Caco-2 (cell line): ENCODE measurements at regions not wholly inside any gene's neighbourhood (a gene's known extent, or its start where the extent isn't known, plus 50 kb on each side); places are given as distances from the start of the nearest gene placed in this dataset.

ENCODE experiments used
- BruUV-seq: library from RNA; stranded (reverse); fragments of 400-500 nt; replicated peaks from 2 replicates; lab custom pipeline; 2021; lab: Mats Ljungman, UMichigan
- CTCF ChIA-PET: fragments of 300-600 bp; sonication (Branson Sonifier 250); formaldehyde crosslinking; loops from one replicate; lab custom pipeline; 2022; ENCODE audit warnings: antibody characterized with exemption; lab: Charles Lee
- POLR2A ChIA-PET: fragments of 300-600 bp; sonication (Branson Sonifier 250); formaldehyde crosslinking; loops from one replicate; lab custom pipeline; 2022; ENCODE audit warnings: antibody characterized with exemption; lab: Charles Lee
- DNase-seq, 2 experiments: peaks; one replicate each; pipeline versions ENCODE4 v3.0.0 to v3.0.0-alpha.2; 2020 to 2022
- H3K27me3 ChIP-seq: replicated peaks from 2 replicates; pipeline ENCODE4 v1.6.0; 2011; ENCODE audit warnings: low read length; ENCODE audit not compliant: control insufficient read depth, insufficient read depth
- H3K36me3 ChIP-seq: 2 replicates; pipeline ENCODE4 v1.5.1; 2011; ENCODE audit warnings: low read length; ENCODE audit not compliant: control insufficient read depth, insufficient read depth
- H3K4me1 ChIP-seq: fragments of 250-450 bp; sonication (Bioruptor Pico); 2 replicates; pipeline ENCODE4 v1.5.1; 2020; ENCODE audit warnings: mild to moderate bottlenecking
- H3K4me3 ChIP-seq: 2 replicates; pipeline ENCODE4 v1.5.1; 2011; ENCODE audit warnings: low read depth, mild to moderate bottlenecking, control low read depth, low read length
- H3K9me3 ChIP-seq: fragments of 250-450 bp; sonication (Bioruptor Pico); 2 replicates; pipeline ENCODE4 v1.5.1; 2020; ENCODE audit warnings: mild to moderate bottlenecking, moderate library complexity
- H3K27ac Mint-ChIP-seq: one replicate; pipeline ENCODE4 v1.8.0; 2022; ENCODE audit warnings: mixed read lengths; ENCODE audit not compliant: unreplicated experiment
- H3K27me3 Mint-ChIP-seq: one replicate; pipeline ENCODE4 v1.8.0; 2022; ENCODE audit warnings: mixed read lengths; ENCODE audit not compliant: insufficient read depth, unreplicated experiment
- H3K36me3 Mint-ChIP-seq: one replicate; pipeline ENCODE4 v1.8.0; 2022; ENCODE audit warnings: mild to moderate bottlenecking, mixed read lengths; ENCODE audit not compliant: insufficient read depth, unreplicated experiment
- H3K4me1 Mint-ChIP-seq: one replicate; pipeline ENCODE4 v1.8.0; 2022; ENCODE audit warnings: low read depth, mixed read lengths; ENCODE audit not compliant: unreplicated experiment
- H3K4me3 Mint-ChIP-seq: one replicate; pipeline ENCODE4 v1.8.0; 2022; ENCODE audit warnings: mild to moderate bottlenecking, moderate library complexity, mixed read lengths; ENCODE audit not compliant: unreplicated experiment
- H3K9me3 Mint-ChIP-seq: one replicate; pipeline ENCODE4 v1.8.0; 2022; ENCODE audit warnings: mixed read lengths; ENCODE audit not compliant: unreplicated experiment
- CTCF ChIP-seq, 2 experiments: fragments of 200-600 bp in 1 of 2; IDR thresholded peaks; 1 replicate in 1 of 2; 2 replicates in 1 of 2; pipeline versions ENCODE4 v1.5.1 to v1.8.0; 2011 to 2022; ENCODE audit warnings: antibody characterized with exemption in 1 of 2, control low read depth in 1 of 2, inconsistent platforms in 1 of 2, low read depth in 1 of 2, low read length in 1 of 2, mild to moderate bottlenecking in 1 of 2, moderate library complexity in 1 of 2; ENCODE audit not compliant: insufficient read depth in 1 of 2, severe bottlenecking in 1 of 2, unreplicated experiment in 1 of 2
- intact Hi-C: fragments of 100-400 bp; cut with micrococcal nuclease; formaldehyde crosslinking; loops from one replicate; pipeline ENCODE4 v1.10.0; 2022; ENCODE audit not compliant: unreplicated experiment

GRCh38 chr13:44755872-44756271 is 179.7 kb upstream of the TSC22D1 start:
- TF ChIP-seq CTCF (IDR thresholded peaks at IDR 0.05; ENCODE audit: insufficient read depth in 1 of 2, low read depth in 1 of 2, low read length in 1 of 2, severe bottlenecking in 1 of 2, unreplicated experiment in 1 of 2), result no peak
- H3K27me3 Mint-ChIP-seq, result no peaks in the 10 kb centered on the region
- Histone ChIP-seq H3K36me3 (no peaks in the 10 kb centered on the region), H3K9me3 (no peaks in the 10 kb centered on the region), H3K27me3 (no peaks in the 10 kb centered on the region), H3K4me1 (peaks cover 49% of the 10 kb centered on the region), H3K4me3 (no peak overlapping the region)
- intact Hi-C loops, result loop anchor here (1.0 kb wide), 1 partner anchor 9 kb away; no protein-coding TSS in a partner anchor
- H3K36me3 Mint-ChIP-seq, result no peaks in the 10 kb centered on the region
- DNase-seq, result no peak
- H3K27ac Mint-ChIP-seq, result no peak overlapping the region
- H3K4me3 Mint-ChIP-seq, result peak overlapping the region; percentile 44
- POLR2A ChIA-PET, result no interaction called here
- CTCF ChIA-PET, result no interaction called here
- H3K4me1 Mint-ChIP-seq, result peaks cover 35% of the 10 kb centered on the region
- no TSS peak for BruUV-seq
- H3K9me3 Mint-ChIP-seq, result no peaks in the 10 kb centered on the region

GRCh38 chr13:44752164-44752563 is 176.0 kb upstream of the TSC22D1 start:
- H3K36me3 ChIP-seq, result no peaks in the 10 kb centered on the region
- POLR2A ChIA-PET, result no interaction called here
- H3K9me3 ChIP-seq, result no peaks in the 10 kb centered on the region
- TF ChIP-seq CTCF (IDR thresholded peaks at IDR 0.05; ENCODE audit: insufficient read depth in 1 of 2, low read depth in 1 of 2, low read length in 1 of 2, severe bottlenecking in 1 of 2, unreplicated experiment in 1 of 2), result no peak
- BruUV-seq, result no TSS peak
- H3K4me1 Mint-ChIP-seq, result peaks cover 14% of the 10 kb centered on the region
- H3K27me3 ChIP-seq, result no peaks in the 10 kb centered on the region
- no peak overlapping the region for H3K4me3 ChIP-seq
- no peaks in the 10 kb centered on the region for H3K9me3 Mint-ChIP-seq
- DNase-seq, result no peak
- CTCF ChIA-PET, result no interaction called here
- intact Hi-C loops, result no loop called here
- peaks cover 21% of the 10 kb centered on the region for H3K4me1 ChIP-seq
- no peak overlapping the region for H3K4me3 Mint-ChIP-seq
- no peaks in the 10 kb centered on the region for H3K27me3 Mint-ChIP-seq
- H3K27ac Mint-ChIP-seq, result no peak overlapping the region
- no peaks in the 10 kb centered on the region for H3K36me3 Mint-ChIP-seq

GRCh38 chr13:44750630-44751029 is 174.5 kb upstream of the TSC22D1 start:
- TF ChIP-seq CTCF (IDR thresholded peaks at IDR 0.05; ENCODE audit: insufficient read depth in 1 of 2, low read depth in 1 of 2, low read length in 1 of 2, severe bottlenecking in 1 of 2, unreplicated experiment in 1 of 2), result no peak
- no TSS peak for BruUV-seq
- H3K4me3 Mint-ChIP-seq, result no peak overlapping the region
- H3K27ac Mint-ChIP-seq, result no peak overlapping the region
- H3K4me1 Mint-ChIP-seq, result peaks cover 14% of the 10 kb centered on the region
- H3K9me3 ChIP-seq, result no peaks in the 10 kb centered on the region
- H3K4me1 ChIP-seq, result peaks cover 6% of the 10 kb centered on the region
- no peaks in the 10 kb centered on the region for H3K36me3 ChIP-seq
- DNase-seq, result no peak
- H3K4me3 ChIP-seq, result no peak overlapping the region
- H3K36me3 Mint-ChIP-seq, result no peaks in the 10 kb centered on the region
- no peaks in the 10 kb centered on the region for H3K27me3 ChIP-seq
- H3K9me3 Mint-ChIP-seq, result no peaks in the 10 kb centered on the region
- H3K27me3 Mint-ChIP-seq, result no peaks in the 10 kb centered on the region
- intact Hi-C loops, result no loop called here
- ChIA-PET POLR2A (no interaction called here), CTCF (no interaction called here)
